H9 (cell line): ENCODE measurements at regions not wholly inside any gene's neighbourhood (a gene's known extent, or its start where the extent isn't known, plus 50 kb on each side); places are given as distances from the start of the nearest gene placed in this dataset.

Experiments used
- DNase-seq: peaks from one replicate; pipeline ENCODE4 v3.0.0-alpha.2; 2017
- H2AFZ ChIP-seq: one replicate; pipeline ENCODE4 v1.6.1; 2013; ENCODE audit warnings: mild to moderate bottlenecking, low read length, control low read depth, moderate library complexity
- H2AK5ac ChIP-seq: 2 replicates; pipeline ENCODE4 v1.6.1; 2013; ENCODE audit warnings: low read length, control low read depth, mixed read lengths; ENCODE audit not compliant: insufficient read length
- H2BK120ac ChIP-seq: one replicate; pipeline ENCODE4 v1.6.1; 2013; ENCODE audit warnings: low read depth, mild to moderate bottlenecking, low read length, control low read depth, inconsistent platforms; ENCODE audit not compliant: poor library complexity, severe bottlenecking
- H2BK12ac ChIP-seq: 2 replicates; pipeline ENCODE4 v1.6.1; 2013; ENCODE audit warnings: low read length, control low read depth, mixed read lengths, low read depth; ENCODE audit not compliant: insufficient read length
- H2BK15ac ChIP-seq: 2 replicates; pipeline ENCODE4 v1.6.1; 2013; ENCODE audit warnings: low read depth, low read length, control low read depth
- H2BK20ac ChIP-seq: one replicate; pipeline ENCODE4 v1.6.1; 2013; ENCODE audit warnings: low read depth, mild to moderate bottlenecking, low read length, control low read depth, inconsistent platforms; ENCODE audit not compliant: poor library complexity, severe bottlenecking
- H2BK5ac ChIP-seq: 2 replicates; pipeline ENCODE4 v1.6.1; 2013; ENCODE audit warnings: low read length, control low read depth, mixed read lengths; ENCODE audit not compliant: insufficient read length
- H3K14ac ChIP-seq: 2 replicates; pipeline ENCODE4 v1.6.1; 2013; ENCODE audit warnings: low read length, control low read depth; ENCODE audit not compliant: insufficient read depth
- H3K18ac ChIP-seq: 2 replicates; pipeline ENCODE4 v1.6.1; 2013; ENCODE audit warnings: low read depth, mild to moderate bottlenecking, mixed read lengths, low read length, control low read depth; ENCODE audit not compliant: insufficient read length
- H3K23ac ChIP-seq: 2 replicates; pipeline ENCODE4 v1.6.1; 2013; ENCODE audit warnings: low read length, control low read depth, mixed read lengths, low read depth; ENCODE audit not compliant: insufficient read length
- H3K23me2 ChIP-seq: 2 replicates; pipeline ENCODE4 v1.6.1; 2013; ENCODE audit warnings: low read depth, mild to moderate bottlenecking, mixed read lengths, low read length, control low read depth; ENCODE audit not compliant: insufficient read length, poor library complexity, severe bottlenecking
- H3K27ac ChIP-seq: 2 replicates; pipeline ENCODE4 v1.5.1; 2013; ENCODE audit warnings: low read length, control low read depth, mixed read lengths, low read depth; ENCODE audit not compliant: insufficient read length
- H3K27me3 ChIP-seq: 2 replicates; pipeline ENCODE4 v1.6.1; 2013; ENCODE audit warnings: low read length, control low read depth, inconsistent platforms; ENCODE audit not compliant: insufficient read depth
- H3K4ac ChIP-seq: 2 replicates; pipeline ENCODE4 v1.6.1; 2013; ENCODE audit warnings: low read depth, mild to moderate bottlenecking, control low read depth, inconsistent platforms, low read length, moderate library complexity
- H3K4me1 ChIP-seq: 2 replicates; pipeline ENCODE4 v1.6.1; 2013; ENCODE audit warnings: low read length, control low read depth, inconsistent platforms; ENCODE audit not compliant: insufficient read depth
- H3K4me2 ChIP-seq: 2 replicates; pipeline ENCODE4 v1.6.1; 2013; ENCODE audit warnings: low read length, control low read depth, mixed read lengths; ENCODE audit not compliant: insufficient read length, insufficient read depth
- H3K56ac ChIP-seq: 2 replicates; pipeline ENCODE4 v1.6.1; 2013; ENCODE audit warnings: low read depth, mild to moderate bottlenecking, mixed read lengths, low read length, control low read depth; ENCODE audit not compliant: insufficient read length
- H3K79me1 ChIP-seq: 2 replicates; pipeline ENCODE4 v1.6.1; 2013; ENCODE audit warnings: low read depth, mild to moderate bottlenecking, moderate library complexity, low read length, control low read depth, inconsistent platforms; ENCODE audit not compliant: insufficient read depth, poor library complexity, severe bottlenecking
- H3K79me2 ChIP-seq: 2 replicates; pipeline ENCODE4 v1.6.1; 2013; ENCODE audit warnings: low read length, control low read depth, inconsistent platforms; ENCODE audit not compliant: insufficient read depth
- H3K9ac ChIP-seq: 2 replicates; pipeline ENCODE4 v1.6.1; 2013; ENCODE audit warnings: low read length, control low read depth, mixed read lengths; ENCODE audit not compliant: insufficient read length; ENCODE audit errors: extremely low read depth
- H3K9me3 ChIP-seq: one replicate; pipeline ENCODE4 v1.6.1; 2013; ENCODE audit warnings: low read depth, low read length, inconsistent platforms; ENCODE audit not compliant: control insufficient read depth
- H3T11ph ChIP-seq: one replicate; pipeline ENCODE4 v1.6.1; 2013; ENCODE audit warnings: mild to moderate bottlenecking, low read length, control low read depth, inconsistent platforms
- H4K20me1 ChIP-seq: one replicate; pipeline ENCODE4 v1.6.1; 2013; ENCODE audit not compliant: control insufficient read depth, insufficient read length, insufficient read depth
- H4K5ac ChIP-seq: 2 replicates; pipeline ENCODE4 v1.6.1; 2013; ENCODE audit warnings: low read depth, mild to moderate bottlenecking, mixed read lengths, low read length, control low read depth; ENCODE audit not compliant: insufficient read length
- H4K8ac ChIP-seq: replicated peaks from 2 replicates; pipeline ENCODE4 v1.6.1; 2013; ENCODE audit warnings: low read length, control low read depth, mixed read lengths, low read depth; ENCODE audit not compliant: insufficient read length
- H4K91ac ChIP-seq: 2 replicates; pipeline ENCODE4 v1.6.1; 2013; ENCODE audit warnings: low read depth, mild to moderate bottlenecking, moderate library complexity, mixed read lengths, low read length, control low read depth; ENCODE audit not compliant: insufficient read length
- H3K27ac Mint-ChIP-seq, 3 experiments: 2 replicates in 2 of 3; 3 replicates in 1 of 3; pipeline ENCODE4 v1.8.0; 2020 to 2021; ENCODE audit warnings: mixed read lengths in 3 of 3, mild to moderate bottlenecking in 1 of 3, moderate library complexity in 1 of 3
- H3K27me3 Mint-ChIP-seq: 2 replicates; pipeline ENCODE4 v1.8.0; 2021; ENCODE audit warnings: low read depth, mild to moderate bottlenecking, moderate library complexity, mixed read lengths
- H3K36me3 Mint-ChIP-seq, 3 experiments: 2 replicates in 2 of 3; 3 replicates in 1 of 3; pipeline ENCODE4 v1.8.0; 2020 to 2021; ENCODE audit warnings: low read depth in 3 of 3, mixed read lengths in 3 of 3; ENCODE audit not compliant: insufficient read depth in 1 of 3
- H3K4me1 Mint-ChIP-seq, 2 experiments: 2 replicates each; pipeline ENCODE4 v1.8.0; 2020; ENCODE audit warnings: mixed read lengths in 2 of 2
- H3K4me3 Mint-ChIP-seq, 2 experiments: 2 replicates in 1 of 2; 3 replicates in 1 of 2; pipeline ENCODE4 v1.8.0; 2020 to 2021; ENCODE audit warnings: mild to moderate bottlenecking in 2 of 2, mixed read lengths in 2 of 2, moderate library complexity in 1 of 2
- H3K9me3 Mint-ChIP-seq, 2 experiments: 2 replicates in 1 of 2; 3 replicates in 1 of 2; pipeline ENCODE4 v1.8.0; 2020; ENCODE audit warnings: mild to moderate bottlenecking in 2 of 2, mixed read lengths in 2 of 2, moderate library complexity in 1 of 2
- CTCF ChIP-seq: fragments of 200-600 bp; sonication (generic); conservative IDR thresholded peaks from 3 replicates; pipeline ENCODE4 v1.8.0; 2021; ENCODE audit warnings: antibody characterized with exemption, mild to moderate bottlenecking
- WGBS: extraction: QIAGEN DNeasy Blood & Tissue Kit; methylation state at CpG from one replicate; pipeline ENCODE4 v1.1.7; 2013; ENCODE audit warnings: missing lambda C conversion rate, low lambda C conversion rate, mixed read lengths; ENCODE audit not compliant: insufficient read length; ENCODE audit errors: extremely low coverage; 5-methylcytosine and 5-hydroxymethylcytosine counted together

GRCh38 chr7:148540041-148540738 lies 50.4 kb upstream of the C7orf33 start:
- WGBS = no CpG with 5 or more reads among the region's 11 CpGs
- H3K36me3 Mint-ChIP-seq = no peaks in the 10 kb centered on the region
- H2BK15ac ChIP-seq = no peak overlapping the region
- TF ChIP-seq CTCF = no peak
- no peaks in the 10 kb centered on the region for H3K9me3 Mint-ChIP-seq
- H2BK5ac ChIP-seq = no peak overlapping the region
- H3K4me1 Mint-ChIP-seq = peaks cover 2 to 6% of the 10 kb centered on the region in 2 experiments; a peak in 3 of 4 replicates
- no peak overlapping the region for H2BK12ac ChIP-seq
- DNase-seq = no peak
- no peak overlapping the region for H2BK120ac ChIP-seq
- no peak overlapping the region for H3K4me2 ChIP-seq
- H3K27ac ChIP-seq = no peak overlapping the region
- H4K5ac ChIP-seq = no peak overlapping the region
- H3K79me2 ChIP-seq = no peaks in the 10 kb centered on the region
- H3K27me3 ChIP-seq = no peaks in the 10 kb centered on the region
- no peak overlapping the region for H4K91ac ChIP-seq
- H3K23ac ChIP-seq = no peak overlapping the region
- H3K23me2 ChIP-seq = no peaks in the 10 kb centered on the region
- H3K56ac ChIP-seq = no peak overlapping the region
- no peaks in the 10 kb centered on the region for H3K4me1 ChIP-seq
- no peak overlapping the region; the same call in 1 of the 2 replicates for H3K14ac ChIP-seq
- no peak overlapping the region for H3K27ac Mint-ChIP-seq
- H3K18ac ChIP-seq = no peak overlapping the region
- no peak overlapping the region for H2AK5ac ChIP-seq
- no peak overlapping the region for H3K4ac ChIP-seq
- H3K79me1 ChIP-seq = no peaks in the 10 kb centered on the region
- H3T11ph ChIP-seq = no peak overlapping the region
- H3K4me3 Mint-ChIP-seq = no peak overlapping the region
- H2BK20ac ChIP-seq = no peak overlapping the region
- no peaks in the 10 kb centered on the region for H4K20me1 ChIP-seq
- no peaks in the 10 kb centered on the region for H3K9me3 ChIP-seq
- no peaks in the 10 kb centered on the region for H3K27me3 Mint-ChIP-seq
- H3K9ac ChIP-seq = no peak overlapping the region
- no peak overlapping the region for H4K8ac ChIP-seq
- H2AFZ ChIP-seq = no peak overlapping the region
